ENCODE measurements at regions not wholly inside any gene's neighbourhood (a gene's known extent, or its start where the extent isn't known, plus 50 kb on each side); places are given as distances from the start of the nearest gene placed in this dataset.
A peak's percentile ranks its signal among the peaks of the same experiment; 100 is the strongest.

GRCh38 chr17:77884019-77884418 lies 74.5 kb upstream of the TNRC6C start:
- no TSS peak for BruUV-seq (replicated peaks)
- H3K79me2 ChIP-seq (ENCODE audit: insufficient read depth, low read length), result no peaks in the 10 kb centered on the region
- no peaks in the 10 kb centered on the region for H3K9me3 ChIP-seq (ENCODE audit: low read length)
- no peak overlapping the region for H3K4me3 ChIP-seq (replicated peaks in 1 of 3; ENCODE audit: insufficient read depth in 1 of 3, low read depth in 2 of 3, low read length in 3 of 3)
- H3K9ac ChIP-seq (ENCODE audit: insufficient read depth, low read depth, low read length), result no peak overlapping the region
- H3K27ac ChIP-seq (ENCODE audit: extremely low read length, insufficient read depth, low read length), result no peak overlapping the region
- WGBS (ENCODE audit: low lambda C conversion rate), result 9% methylated on average over 10 of the region's 11 CpGs
- ATAC-seq (no peak), DNase-seq (ENCODE audit: low spot score) (no peak), FAIRE-seq (no peak)
- H3K4me1 ChIP-seq (ENCODE audit: insufficient read depth, low read length), result peaks cover 13% of the 10 kb centered on the region
- intact Hi-C loops (cut with micrococcal nuclease; ENCODE audit: unreplicated experiment), result no loop called here
- no peaks in the 10 kb centered on the region for H3K36me3 ChIP-seq (replicated peaks in 1 of 2; ENCODE audit: control insufficient read depth in 1 of 2, insufficient read depth in 2 of 2, low read length in 2 of 2)
- H3K4me2 ChIP-seq (ENCODE audit: low read depth, low read length), result no peak overlapping the region
- in situ Hi-C loops (cut with HindIII; ENCODE audit: extremely low pct_ligation_motif_present, low pct_unique_long_range_greater_than_20kb), result no loop called here
- POLR2A ChIA-PET, result interaction anchor here (0.7 kb wide), 1 partner anchor 75 kb away, joined by 3 read pairs; the partner anchor contains the start of gene TNRC6C
- H4K20me1 ChIP-seq (ENCODE audit: insufficient read depth, low read length), result no peaks in the 10 kb centered on the region; the same call in none of the 2 replicates
- H2AFZ ChIP-seq (ENCODE audit: low read length), result no peak overlapping the region
- H3K27me3 ChIP-seq (ENCODE audit: control insufficient read depth in 1 of 2, insufficient read depth in 2 of 2, low read length in 2 of 2), result peaks cover 8 to 82% of the 10 kb centered on the region in 2 experiments
- TF ChIP-seq ZNF567 (CRISPR knock-in tag; IDR thresholded peaks at IDR 0.05; ENCODE audit: borderline replicate concordance), result no peak
- peak; percentile 95 for TF ChIP-seq RFX5 (IDR thresholded peaks at IDR 0.05; ENCODE audit: low read depth, low read length)
- no peak for TF ChIP-seq CBX2 (IDR thresholded peaks at IDR 0.05; ENCODE audit: low read depth, low read length)
- TF ChIP-seq CBX2 (CRISPR knock-in tag; IDR thresholded peaks at IDR 0.05; ENCODE audit: low read depth), result no peak
- peak; percentile 36; the same call in 1 of the 2 replicates for TF ChIP-seq RFX1 (IDR thresholded peaks at IDR 0.05)
- CTCF ChIA-PET (ENCODE audit: low intra/inter-chr PET ratio, low total read pairs), result no interaction called here

GRCh38 chr17:77884967-77885641 lies 73.4 kb upstream of the TNRC6C start:
- 4% methylated on average over 4 of the region's 4 CpGs for WGBS (ENCODE audit: low lambda C conversion rate)
- DNase-seq (ENCODE audit: low spot score), result no peak
- no peak for TF ChIP-seq IKZF4 (CRISPR knock-in tag; IDR thresholded peaks at IDR 0.05; ENCODE audit: borderline replicate concordance, low read depth, not compliant biosample characterization)
- no peak for TF ChIP-seq DNMT3B (CRISPR knock-in tag; conservative IDR thresholded peaks at IDR 0.05)
- TF ChIP-seq FOXC1 (CRISPR knock-in tag; IDR thresholded peaks at IDR 0.05; ENCODE audit: borderline replicate concordance), result no peak
- TF ChIP-seq ZNF839 (CRISPR knock-in tag; IDR thresholded peaks at IDR 0.05; ENCODE audit: borderline replicate concordance), result no peak
- TF ChIP-seq MYPOP (CRISPR knock-in tag; IDR thresholded peaks at IDR 0.05), result no peak
- TF ChIP-seq GRHL1 (CRISPR knock-in tag; conservative IDR thresholded peaks at IDR 0.05), result no peak
- TF ChIP-seq CENPX (CRISPR knock-in tag; IDR thresholded peaks at IDR 0.05), result no peak
- TF ChIP-seq TSC22D2 (CRISPR knock-in tag; IDR thresholded peaks at IDR 0.05; ENCODE audit: borderline replicate concordance), result no peak
- TF ChIP-seq MIER2 (CRISPR knock-in tag; IDR thresholded peaks at IDR 0.05), result no peak
- Histone ChIP-seq H3K36me3 (replicated peaks in 1 of 2; ENCODE audit: control insufficient read depth in 1 of 2, insufficient read depth in 2 of 2, low read length in 2 of 2) (no peaks in the 10 kb centered on the region), H3K27me3 (ENCODE audit: control insufficient read depth in 1 of 2, insufficient read depth in 2 of 2, low read length in 2 of 2) (peaks cover 8 to 79% of the 10 kb centered on the region in 2 experiments), H3K79me2 (ENCODE audit: insufficient read depth, low read length) (no peaks in the 10 kb centered on the region), H4K20me1 (ENCODE audit: insufficient read depth, low read length) (no peaks in the 10 kb centered on the region; the same call in none of the 2 replicates), H2AFZ (ENCODE audit: low read length) (no peak overlapping the region), H3K4me3 (replicated peaks in 1 of 3; ENCODE audit: insufficient read depth in 1 of 3, low read depth in 2 of 3, low read length in 3 of 3) (no peak overlapping the region), H3K27ac (ENCODE audit: extremely low read length, insufficient read depth, low read length) (no peak overlapping the region), H3K9ac (ENCODE audit: insufficient read depth, low read depth, low read length) (no peak overlapping the region), H3K4me1 (ENCODE audit: insufficient read depth, low read length) (peaks cover 13% of the 10 kb centered on the region), H3K9me3 (ENCODE audit: low read length) (no peaks in the 10 kb centered on the region), H3K4me2 (ENCODE audit: low read depth, low read length) (no peak overlapping the region)
- no peak for ATAC-seq
- in situ Hi-C loops (cut with HindIII; ENCODE audit: extremely low pct_ligation_motif_present, low pct_unique_long_range_greater_than_20kb), result no loop called here
- no TSS peak for BruUV-seq (replicated peaks)
- CTCF ChIA-PET (ENCODE audit: low intra/inter-chr PET ratio, low total read pairs), result no interaction called here
- POLR2A ChIA-PET, result no interaction called here
- intact Hi-C loops (cut with micrococcal nuclease; ENCODE audit: unreplicated experiment), result no loop called here
- no peak for FAIRE-seq

Data from HepG2 (cell line).